Astrocyte (in vitro differentiated cells and primary cell): ENCODE measurements at regions not wholly inside any gene's neighbourhood (a gene's known extent, or its start where the extent isn't known, plus 50 kb on each side); places are given as distances from the start of the nearest gene placed in this dataset.

Experiments used
- EZH2 ChIP-seq: IDR thresholded peaks from 2 replicates; pipeline ENCODE4 v1.6.1; 2012; ENCODE audit warnings: mild to moderate bottlenecking, low read length, inconsistent platforms; ENCODE audit not compliant: insufficient read depth
- TF ChIP-seq, protein P1 (sequence below): IDR thresholded peaks from 2 replicates; pipeline ENCODE4 v1.5.1; 2011; ENCODE audit warnings: low read depth, mild to moderate bottlenecking, inconsistent platforms, low read length, moderate library complexity; ENCODE audit not compliant: insufficient read depth

DNA sequence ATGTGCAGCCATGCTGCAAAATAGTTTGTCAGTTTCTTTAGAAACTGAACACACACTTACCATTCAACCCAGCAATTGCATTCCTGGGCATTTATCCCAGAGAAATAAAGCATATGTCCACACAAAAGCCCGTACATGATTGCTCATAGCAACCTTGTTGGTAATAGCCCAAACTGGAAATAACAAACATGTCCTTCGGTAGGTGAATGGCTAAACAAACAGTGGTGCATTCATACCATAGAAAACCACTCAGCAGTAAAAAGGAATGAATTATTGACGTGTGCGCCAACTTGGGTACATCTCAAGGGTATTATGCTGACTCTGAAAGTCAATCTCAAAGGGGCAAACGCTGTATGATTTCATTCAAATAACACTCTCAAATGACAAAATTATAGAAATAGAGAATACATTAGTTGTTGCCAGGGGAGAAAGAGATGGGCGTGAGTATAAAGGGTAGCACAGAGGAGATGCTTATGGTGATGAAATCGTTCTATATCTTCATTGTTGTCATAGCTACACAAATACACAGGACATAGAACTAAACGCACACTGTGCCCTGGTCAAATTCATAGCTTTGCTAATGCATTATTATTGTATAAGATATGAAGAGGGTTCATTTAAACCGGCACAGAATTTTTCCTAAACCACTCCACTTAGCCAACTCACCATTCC, 58.2 kb downstream of the DRD1 start:
- TF ChIP-seq, protein P1, sequence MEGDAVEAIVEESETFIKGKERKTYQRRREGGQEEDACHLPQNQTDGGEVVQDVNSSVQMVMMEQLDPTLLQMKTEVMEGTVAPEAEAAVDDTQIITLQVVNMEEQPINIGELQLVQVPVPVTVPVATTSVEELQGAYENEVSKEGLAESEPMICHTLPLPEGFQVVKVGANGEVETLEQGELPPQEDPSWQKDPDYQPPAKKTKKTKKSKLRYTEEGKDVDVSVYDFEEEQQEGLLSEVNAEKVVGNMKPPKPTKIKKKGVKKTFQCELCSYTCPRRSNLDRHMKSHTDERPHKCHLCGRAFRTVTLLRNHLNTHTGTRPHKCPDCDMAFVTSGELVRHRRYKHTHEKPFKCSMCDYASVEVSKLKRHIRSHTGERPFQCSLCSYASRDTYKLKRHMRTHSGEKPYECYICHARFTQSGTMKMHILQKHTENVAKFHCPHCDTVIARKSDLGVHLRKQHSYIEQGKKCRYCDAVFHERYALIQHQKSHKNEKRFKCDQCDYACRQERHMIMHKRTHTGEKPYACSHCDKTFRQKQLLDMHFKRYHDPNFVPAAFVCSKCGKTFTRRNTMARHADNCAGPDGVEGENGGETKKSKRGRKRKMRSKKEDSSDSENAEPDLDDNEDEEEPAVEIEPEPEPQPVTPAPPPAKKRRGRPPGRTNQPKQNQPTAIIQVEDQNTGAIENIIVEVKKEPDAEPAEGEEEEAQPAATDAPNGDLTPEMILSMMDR, result no peak
- no peak for TF ChIP-seq EZH2
